ENCODE measurements at regions not wholly inside any gene's neighbourhood (a gene's known extent, or its start where the extent isn't known, plus 50 kb on each side); places are given as distances from the start of the nearest gene placed in this dataset.

DNA sequence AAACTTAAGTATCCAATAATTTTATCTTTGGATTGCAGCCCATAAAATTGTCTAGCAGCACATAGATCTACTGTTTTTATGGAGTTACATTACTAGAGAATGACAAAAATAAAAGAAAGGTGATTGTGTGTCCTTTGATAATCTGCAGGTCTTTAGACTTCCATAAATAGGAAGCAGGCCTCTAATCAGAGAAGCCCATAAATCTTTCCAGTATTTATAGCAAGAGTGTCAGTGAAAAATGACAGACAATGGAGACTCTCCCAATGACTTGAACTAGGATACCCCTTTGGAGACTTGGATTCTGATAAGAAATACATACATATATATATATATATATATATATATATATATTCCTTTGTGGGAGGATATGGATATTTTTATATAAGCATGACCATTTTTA is 351.2 kb downstream of the PCDH17 start:
- intact Hi-C loops (cut with DNase I): no loop called here
- no peak for TF ChIP-seq POLR2AphosphoS5 (IDR thresholded peaks at IDR 0.05)
- no peak for TF ChIP-seq POLR2A (IDR thresholded peaks at IDR 0.05)
- TF ChIP-seq, protein P1, sequence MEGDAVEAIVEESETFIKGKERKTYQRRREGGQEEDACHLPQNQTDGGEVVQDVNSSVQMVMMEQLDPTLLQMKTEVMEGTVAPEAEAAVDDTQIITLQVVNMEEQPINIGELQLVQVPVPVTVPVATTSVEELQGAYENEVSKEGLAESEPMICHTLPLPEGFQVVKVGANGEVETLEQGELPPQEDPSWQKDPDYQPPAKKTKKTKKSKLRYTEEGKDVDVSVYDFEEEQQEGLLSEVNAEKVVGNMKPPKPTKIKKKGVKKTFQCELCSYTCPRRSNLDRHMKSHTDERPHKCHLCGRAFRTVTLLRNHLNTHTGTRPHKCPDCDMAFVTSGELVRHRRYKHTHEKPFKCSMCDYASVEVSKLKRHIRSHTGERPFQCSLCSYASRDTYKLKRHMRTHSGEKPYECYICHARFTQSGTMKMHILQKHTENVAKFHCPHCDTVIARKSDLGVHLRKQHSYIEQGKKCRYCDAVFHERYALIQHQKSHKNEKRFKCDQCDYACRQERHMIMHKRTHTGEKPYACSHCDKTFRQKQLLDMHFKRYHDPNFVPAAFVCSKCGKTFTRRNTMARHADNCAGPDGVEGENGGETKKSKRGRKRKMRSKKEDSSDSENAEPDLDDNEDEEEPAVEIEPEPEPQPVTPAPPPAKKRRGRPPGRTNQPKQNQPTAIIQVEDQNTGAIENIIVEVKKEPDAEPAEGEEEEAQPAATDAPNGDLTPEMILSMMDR (IDR thresholded peaks at IDR 0.05): no peak

DNA sequence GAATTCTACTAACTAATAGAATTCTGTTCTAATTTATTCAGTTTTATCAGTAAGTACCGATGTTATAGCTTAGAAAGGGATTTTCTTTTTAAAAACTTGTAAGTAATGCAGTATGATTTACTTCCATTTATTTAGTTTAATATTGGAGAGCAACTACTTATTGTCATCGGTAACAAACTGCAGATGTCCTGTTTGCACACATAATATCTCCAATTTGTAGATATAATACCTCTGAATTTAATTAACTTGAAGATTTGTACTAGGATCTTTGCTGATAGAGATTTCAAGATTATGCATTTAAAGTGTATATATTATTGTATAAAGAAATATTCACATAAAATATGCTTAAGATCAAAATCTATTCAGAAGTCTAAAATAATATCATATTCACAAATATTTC is 356.7 kb downstream of the PCDH17 start:
- no peak for DNase-seq (ENCODE audit: low spot score)
- intact Hi-C loops (cut with DNase I): no loop called here
- Histone ChIP-seq H3K4me1 (replicated peaks) (no peaks in the 10 kb centered on the region), H3K27ac (no peak overlapping the region), H3K27me3 (replicated peaks; ENCODE audit: insufficient read depth) (no peaks in the 10 kb centered on the region), H3K9me3 (no peaks in the 10 kb centered on the region), H3K36me3 (no peaks in the 10 kb centered on the region), H3K4me3 (no peak overlapping the region)
- TF ChIP-seq POLR2A (IDR thresholded peaks at IDR 0.05) (no peak), POLR2AphosphoS5 (IDR thresholded peaks at IDR 0.05) (no peak)
- TF ChIP-seq, protein P1 (IDR thresholded peaks at IDR 0.05): no peak
- WGBS: 91% methylated on average over 2 of the region's 2 CpGs

More for the DNA sequence above, 351.2 kb downstream of the PCDH17 start:
- Histone ChIP-seq H3K27me3 (replicated peaks; ENCODE audit: insufficient read depth) (no peaks in the 10 kb centered on the region), H3K36me3 (no peaks in the 10 kb centered on the region), H3K27ac (no peak overlapping the region), H3K4me3 (no peak overlapping the region), H3K4me1 (replicated peaks) (no peaks in the 10 kb centered on the region), H3K9me3 (no peaks in the 10 kb centered on the region)
- no peak for DNase-seq (ENCODE audit: low spot score)

DNA sequence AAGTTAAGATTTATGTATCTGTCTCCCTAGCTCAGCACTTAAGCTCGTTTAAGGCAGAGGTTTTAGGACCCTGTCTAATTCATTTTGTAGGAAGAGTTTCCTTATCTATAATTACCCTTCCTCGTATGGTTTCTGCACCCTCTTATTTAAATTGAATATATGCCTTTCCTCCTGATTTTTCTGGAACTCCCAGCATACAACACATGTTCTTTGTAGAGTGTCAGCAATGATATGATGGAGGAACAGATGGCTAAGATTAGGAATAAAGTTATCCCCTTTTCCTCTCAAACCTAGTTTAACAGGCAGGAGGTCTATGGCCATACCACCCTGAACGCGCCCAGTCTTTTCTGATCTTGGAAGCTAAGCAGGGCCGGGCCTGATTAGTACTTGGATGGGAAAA is 359.5 kb downstream of the PCDH17 start:
- TF ChIP-seq POLR2AphosphoS5 (IDR thresholded peaks at IDR 0.05): no peak
- TF ChIP-seq POLR2A (IDR thresholded peaks at IDR 0.05): no peak
- TF ChIP-seq, protein P1 (IDR thresholded peaks at IDR 0.05): no peak
- intact Hi-C loops (cut with DNase I): no loop called here

DNA sequence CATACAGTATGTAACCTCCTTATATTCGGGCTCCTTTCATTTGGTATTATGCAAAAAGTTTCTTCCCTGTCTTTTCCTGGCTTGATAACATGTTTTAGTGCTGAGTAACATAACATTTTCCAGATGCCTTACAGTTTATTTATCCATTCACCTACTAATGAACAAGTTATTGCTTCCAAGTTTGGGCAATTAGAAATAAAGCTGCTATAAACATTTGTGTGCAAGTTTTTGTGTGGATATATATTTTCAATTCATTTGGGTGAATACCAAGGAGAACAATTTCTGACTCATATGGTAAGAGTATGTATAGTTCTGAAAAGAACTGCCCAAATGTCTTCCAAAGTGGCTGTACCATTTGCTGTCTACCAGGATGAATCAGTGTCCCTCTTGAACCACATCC is 360.9 kb downstream of the PCDH17 start:
- no peaks in the 10 kb centered on the region for H3K4me1 ChIP-seq (replicated peaks)

More for the DNA sequence above, 359.5 kb downstream of the PCDH17 start:
- no peak overlapping the region for H3K27ac ChIP-seq
- no peaks in the 10 kb centered on the region for H3K27me3 ChIP-seq (replicated peaks; ENCODE audit: insufficient read depth)
- no peaks in the 10 kb centered on the region for H3K4me1 ChIP-seq (replicated peaks)
- H3K9me3 ChIP-seq: no peaks in the 10 kb centered on the region
- WGBS: 66% methylated on average over 5 of the region's 5 CpGs
- no peak overlapping the region for H3K4me3 ChIP-seq
- no peak for DNase-seq (ENCODE audit: low spot score)
- no peaks in the 10 kb centered on the region for H3K36me3 ChIP-seq

DNA sequence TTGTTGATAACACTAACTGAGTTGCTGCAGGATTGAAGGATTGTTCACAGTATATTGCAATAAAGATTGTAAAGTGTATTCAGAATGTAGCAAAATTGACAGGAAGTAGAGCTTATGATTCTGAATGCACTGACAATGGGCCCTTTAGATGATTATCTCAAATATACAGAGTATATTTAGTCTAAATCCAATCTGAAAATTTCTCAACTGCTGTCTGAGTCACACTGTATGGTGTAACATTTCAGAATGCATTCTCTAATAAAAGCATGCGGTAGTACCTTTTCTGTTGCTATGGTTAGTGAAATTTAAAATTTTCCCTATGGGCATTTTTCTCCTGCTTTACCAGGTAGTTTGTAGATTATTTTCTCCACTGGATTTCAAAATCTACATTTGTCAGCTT is 365.2 kb downstream of the PCDH17 start:
- WGBS: 53% methylated on average over 1 of the region's 1 CpG

More for the DNA sequence above, 360.9 kb downstream of the PCDH17 start:
- TF ChIP-seq, protein P1 (IDR thresholded peaks at IDR 0.05): no peak
- no peak for TF ChIP-seq POLR2A (IDR thresholded peaks at IDR 0.05)
- no peak for TF ChIP-seq POLR2AphosphoS5 (IDR thresholded peaks at IDR 0.05)
- DNase-seq (ENCODE audit: low spot score): no peak
- intact Hi-C loops (cut with DNase I): no loop called here
- Histone ChIP-seq H3K36me3 (no peaks in the 10 kb centered on the region), H3K27me3 (replicated peaks; ENCODE audit: insufficient read depth) (no peaks in the 10 kb centered on the region), H3K9me3 (no peaks in the 10 kb centered on the region), H3K4me3 (no peak overlapping the region), H3K27ac (no peak overlapping the region)
- WGBS: 89% methylated on average over 1 of the region's 1 CpG

More for the DNA sequence above, 365.2 kb downstream of the PCDH17 start:
- H3K36me3 ChIP-seq: no peaks in the 10 kb centered on the region
- intact Hi-C loops (cut with DNase I): no loop called here
- TF ChIP-seq POLR2A (IDR thresholded peaks at IDR 0.05): no peak
- no peak for TF ChIP-seq POLR2AphosphoS5 (IDR thresholded peaks at IDR 0.05)
- H3K4me1 ChIP-seq (replicated peaks): no peaks in the 10 kb centered on the region
- no peak overlapping the region for H3K27ac ChIP-seq
- H3K27me3 ChIP-seq (replicated peaks; ENCODE audit: insufficient read depth): no peaks in the 10 kb centered on the region
- no peak for DNase-seq (ENCODE audit: low spot score)
- H3K9me3 ChIP-seq: no peaks in the 10 kb centered on the region
- H3K4me3 ChIP-seq: no peak overlapping the region

All from prostate gland (tissue), 2 donors.